GM10248 (cell line): ENCODE measurements at regions not wholly inside any gene's neighbourhood (a gene's known extent, or its start where the extent isn't known, plus 50 kb on each side); places are given as distances from the start of the nearest gene placed in this dataset.

ENCODE experiments used
- CTCF ChIA-PET: fragments of 300-600 bp; sonication (Branson Sonifier 250); formaldehyde crosslinking; extraction: SDS; loops from one replicate; lab custom pipeline; 2021; ENCODE audit warnings: antibody characterized with exemption; lab: Yijun Ruan, JAX
- POLR2A ChIA-PET: fragments of 350-650 bp; sonication (Branson Sonifier 250); formaldehyde crosslinking; extraction: SDS; loops from one replicate; lab custom pipeline; 2020; ENCODE audit warnings: antibody characterized with exemption; lab: Yijun Ruan, JAX
- DNase-seq: peaks from one replicate; pipeline ENCODE4 v3.0.0; 2012; ENCODE audit errors: extremely low spot score
- CTCF ChIP-seq: IDR thresholded peaks from 2 replicates; pipeline ENCODE4 v1.5.1; 2012; ENCODE audit warnings: mild to moderate bottlenecking, low read depth; ENCODE audit errors: extremely low read depth, missing control alignments, control extremely low read depth

GRCh38 chr1:14296795-14297194, 301.7 kb upstream of the KAZN start:
- ChIA-PET CTCF (no interaction called here), POLR2A (no interaction called here)
- no peak for DNase-seq
- TF ChIP-seq CTCF, result no peak

- no peak for DNase-seq
- POLR2A ChIA-PET, result no interaction called here
- TF ChIP-seq CTCF, result no peak
- CTCF ChIA-PET, result no interaction called here
Measured at GRCh38 chr1:14297356-14297755, 301.1 kb upstream of the KAZN start.

GRCh38 chr1:14298806-14299205, 299.7 kb upstream of the KAZN start:
- CTCF ChIA-PET, result no interaction called here
- POLR2A ChIA-PET, result no interaction called here

GRCh38 chr1:14300991-14301703, 297.3 kb upstream of the KAZN start:
- ChIA-PET POLR2A (no interaction called here), CTCF (no interaction called here)
- DNase-seq, result no peak
- no peak for TF ChIP-seq CTCF

More at GRCh38 chr1:14298806-14299205, 299.7 kb upstream of the KAZN start:
- DNase-seq, result no peak
- no peak for TF ChIP-seq CTCF

GRCh38 chr1:14301704-14302024, 296.8 kb upstream of the KAZN start:
- ChIA-PET CTCF (no interaction called here), POLR2A (no interaction called here)
- TF ChIP-seq CTCF, result no peak
- no peak for DNase-seq

GRCh38 chr1:14302025-14302424, 296.5 kb upstream of the KAZN start:
- POLR2A ChIA-PET, result no interaction called here
- no peak for DNase-seq
- TF ChIP-seq CTCF, result no peak
- CTCF ChIA-PET, result interaction anchor here (1.4 kb wide), 1 partner anchor 25 kb away, joined by 4 read pairs; no protein-coding TSS in a partner anchor

- POLR2A ChIA-PET, result no interaction called here
- no peak for TF ChIP-seq CTCF
- CTCF ChIA-PET, result interaction anchor here (1.4 to 1.7 kb wide), 2 partner anchors 10 to 24 kb away, joined by 4 to 7 read pairs; no protein-coding TSS in a partner anchor
- no peak for DNase-seq
Measured at GRCh38 chr1:14303011-14303410, 295.5 kb upstream of the KAZN start.
